Psoas muscle (tissue), 7 donors: ENCODE measurements at regions not wholly inside any gene's neighbourhood (a gene's known extent, or its start where the extent isn't known, plus 50 kb on each side); places are given as distances from the start of the nearest gene placed in this dataset.

Experiments
- ATAC-seq, 4 donors: fragments of 200-7000 bp; cut with Tn5 transposase; one replicate each; pipeline ENCODE4 v1.9.1; 2020; ENCODE audit warnings: moderate library complexity in 3 of 4, mild to moderate bottlenecking in 2 of 4
- DNase-seq, 2 donors: peaks; one replicate each; pipeline ENCODE4 v3.0.0-alpha.2; 2020
- H3K27ac ChIP-seq: fragments of 200-600 bp; one replicate; pipeline ENCODE4 v1.8.0; 2022
- H3K27me3 ChIP-seq, 3 donors: fragments of 200-600 bp in 1 of 3; one replicate each; pipeline versions ENCODE4 v1.6.1 to v1.8.0; 2013 to 2022; ENCODE audit warnings: low read length in 2 of 3, mild to moderate bottlenecking in 2 of 3, moderate library complexity in 1 of 3; ENCODE audit not compliant: insufficient read depth in 3 of 3
- H3K36me3 ChIP-seq, 2 donors: fragments of 200-600 bp in 1 of 2; one replicate each; pipeline versions ENCODE4 v1.6.1 to v1.8.0; 2013 to 2022; ENCODE audit warnings: low read depth in 1 of 2, mild to moderate bottlenecking in 1 of 2, moderate library complexity in 1 of 2; ENCODE audit not compliant: insufficient read depth in 1 of 2
- H3K4me1 ChIP-seq: fragments of 200-600 bp; one replicate; pipeline ENCODE4 v1.8.0; 2022
- H3K4me3 ChIP-seq: fragments of 200-600 bp; one replicate; pipeline ENCODE4 v1.8.0; 2022; ENCODE audit warnings: mild to moderate bottlenecking
- H3K9me3 ChIP-seq: fragments of 200-600 bp; one replicate; pipeline ENCODE4 v1.8.0; 2022
- CTCF ChIP-seq: fragments of 200-600 bp; IDR thresholded peaks from one replicate; pipeline ENCODE4 v1.8.0; 2022; ENCODE audit warnings: antibody characterized with exemption
- WGBS, 3 donors: extraction: QIAGEN DNeasy Blood & Tissue Kit; methylation state at CpG; one replicate each; pipeline versions ENCODE4 v1.1.6 to v1.1.7; 2013; 5-methylcytosine and 5-hydroxymethylcytosine counted together
- intact Hi-C, 2 donors: fragments of 100-400 bp; cut with DNase I; formaldehyde crosslinking; loops; one replicate each; pipeline versions ENCODE4 v1.11.0 to v1.14.2; 2022
- donor health status: healthy with polysubstance abuse.
- donor health status: DM: no; HTN: no; CAD: no; lungs with moderate emphysema.
- donor health status: Bipolar disorder and iron deficiency.
- donor health status: healthy.
- donor health status: DM: yes; HTN: yes; CAD: no.
- donor health status: DM: no; HTN: no; CAD: no.
- donor health status: DM: yes; HTN: yes; CAD: no.

GRCh38 chr15:45867281-45867680, 232.5 kb downstream of the SQOR start:
- Histone ChIP-seq H3K4me3 (no peak overlapping the region), H3K27me3 (peaks cover 0 to 1% (median 0%) of the 10 kb centered on the region in 3 donors), H3K27ac (no peak overlapping the region), H3K36me3 (no peaks in the 10 kb centered on the region), H3K9me3 (no peaks in the 10 kb centered on the region), H3K4me1 (no peaks in the 10 kb centered on the region)
- intact Hi-C loops: no loop called here
- TF ChIP-seq CTCF: no peak
- no peak for DNase-seq
- no peak for ATAC-seq

GRCh38 chr15:45868109-45868691, 233.4 kb downstream of the SQOR start:
- Histone ChIP-seq H3K4me1 (no peaks in the 10 kb centered on the region), H3K27ac (no peak overlapping the region), H3K36me3 (no peaks in the 10 kb centered on the region), H3K27me3 (peaks cover 0 to 1% (median 0%) of the 10 kb centered on the region in 3 donors), H3K9me3 (no peaks in the 10 kb centered on the region), H3K4me3 (no peak overlapping the region)
- intact Hi-C loops: no loop called here
- DNase-seq (no peak), ATAC-seq (no peak)
- no peak for TF ChIP-seq CTCF
- WGBS, 3 donors: 93 to 97% (median 96%) methylated on average over 2 of the region's 2 CpGs

- Histone ChIP-seq H3K4me1 (no peaks in the 10 kb centered on the region), H3K27ac (no peak overlapping the region), H3K9me3 (no peaks in the 10 kb centered on the region), H3K27me3 (peaks cover 0 to 1% (median 0%) of the 10 kb centered on the region in 3 donors), H3K36me3 (no peaks in the 10 kb centered on the region), H3K4me3 (no peak overlapping the region)
- intact Hi-C loops: no loop called here
- whole genome bisulfite sequencing, 3 donors: 75 to 78% (median 76%) methylated on average over 5 of the region's 5 CpGs
- no peak for ATAC-seq
- TF ChIP-seq CTCF: no peak
- no peak for DNase-seq
Observed at GRCh38 chr15:45869034-45869668, 234.3 kb downstream of the SQOR start.

- ATAC-seq (no peak), DNase-seq (no peak)
- no peak overlapping the region for H3K27ac ChIP-seq
- H3K9me3 ChIP-seq: no peaks in the 10 kb centered on the region
- 64 to 84% (median 67%) methylated on average over 3 of the region's 3 CpGs for WGBS, 3 donors
- intact Hi-C loops: no loop called here
- peaks cover 0 to 1% (median 0%) of the 10 kb centered on the region in 3 donors for H3K27me3 ChIP-seq
- TF ChIP-seq CTCF: no peak
- H3K4me1 ChIP-seq: no peaks in the 10 kb centered on the region
- H3K4me3 ChIP-seq: no peak overlapping the region
- H3K36me3 ChIP-seq: no peaks in the 10 kb centered on the region
Observed at GRCh38 chr15:45871121-45871855, 236.5 kb downstream of the SQOR start.
